Glutamatergic neuron (in vitro differentiated cells): ENCODE measurements at regions not wholly inside any gene's neighbourhood (a gene's known extent, or its start where the extent isn't known, plus 50 kb on each side); places are given as distances from the start of the nearest gene placed in this dataset.
"Not testable (repeated sequence)": the region's sequence is repeated elsewhere in the genome, so short reads cannot be mapped to it uniquely, and the experiment has no call there.

ENCODE experiments used
- DNase-seq: peaks from one replicate; pipeline ENCODE4 v3.0.0; 2022
- H3K27ac Mint-ChIP-seq: one replicate; pipeline ENCODE4 v1.8.0; 2020; ENCODE audit warnings: mild to moderate bottlenecking, mixed read lengths, inconsistent platforms; ENCODE audit not compliant: unreplicated experiment
- H3K27me3 Mint-ChIP-seq: one replicate; pipeline ENCODE4 v1.8.0; 2020; ENCODE audit warnings: mild to moderate bottlenecking, moderate library complexity, mixed read lengths, inconsistent platforms; ENCODE audit not compliant: unreplicated experiment
- H3K36me3 Mint-ChIP-seq: one replicate; pipeline ENCODE4 v1.8.0; 2020; ENCODE audit warnings: mild to moderate bottlenecking, mixed read lengths, inconsistent platforms; ENCODE audit not compliant: unreplicated experiment
- H3K4me1 Mint-ChIP-seq: one replicate; pipeline ENCODE4 v1.8.0; 2020; ENCODE audit warnings: mild to moderate bottlenecking, low read depth, mixed read lengths, inconsistent platforms; ENCODE audit not compliant: unreplicated experiment
- H3K4me3 Mint-ChIP-seq: one replicate; pipeline ENCODE4 v1.8.0; 2020; ENCODE audit warnings: mild to moderate bottlenecking, mixed read lengths, inconsistent platforms; ENCODE audit not compliant: unreplicated experiment
- H3K9me3 Mint-ChIP-seq: one replicate; pipeline ENCODE4 v1.8.0; 2020; ENCODE audit warnings: mild to moderate bottlenecking, moderate library complexity, mixed read lengths, inconsistent platforms; ENCODE audit not compliant: unreplicated experiment
- CTCF ChIP-seq: fragments of 200-600 bp; sonication (generic); IDR thresholded peaks from one replicate; pipeline ENCODE4 v1.5.0; 2021; ENCODE audit not compliant: partially characterized antibody, unreplicated experiment

- peaks cover 23% of the 10 kb centered on the region for H3K27me3 Mint-ChIP-seq
- peak overlapping the region; percentile 86 for H3K4me3 Mint-ChIP-seq
- peaks cover 5% of the 10 kb centered on the region for H3K36me3 Mint-ChIP-seq
These were observed 95.7 kb upstream of the SVIL start for GRCh38 chr10:29730458-29730857.

DNA sequence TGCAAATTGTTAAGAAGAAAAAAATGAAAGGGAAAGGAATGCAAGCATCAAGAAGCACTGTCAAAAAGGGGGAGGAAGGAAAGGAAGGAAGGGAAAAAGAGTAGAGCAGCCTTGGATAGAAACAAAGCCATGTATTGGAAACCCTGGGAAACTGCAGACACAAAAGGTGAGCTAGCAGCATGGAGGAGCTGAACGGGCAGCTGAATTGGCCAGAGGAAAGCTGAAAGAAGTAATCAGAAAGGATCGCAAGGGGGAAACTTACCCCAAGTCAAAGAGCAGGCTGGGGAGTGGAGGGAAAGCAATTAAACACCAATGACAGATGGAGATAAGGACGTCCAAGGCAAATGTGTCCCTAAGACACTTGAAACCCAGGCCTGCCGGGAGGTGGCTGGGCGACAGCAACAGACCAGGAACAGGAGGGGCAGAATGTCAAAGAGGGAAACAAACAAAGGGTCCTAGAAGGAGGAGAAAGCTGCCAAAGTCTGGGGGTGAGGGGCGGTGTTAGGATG, 93.8 kb upstream of the SVIL start:
- Mint-ChIP-seq H3K9me3 (peaks cover 24% of the 10 kb centered on the region), H3K4me1 (peaks cover 47% of the 10 kb centered on the region), H3K36me3 (peaks cover 5% of the 10 kb centered on the region), H3K27ac (peak overlapping the region; percentile 99), H3K4me3 (peak overlapping the region; percentile 84), H3K27me3 (peaks cover 19% of the 10 kb centered on the region)
- no peak for TF ChIP-seq CTCF
- DNase-seq: peak; percentile 39

More at GRCh38 chr10:29730458-29730857, 95.7 kb upstream of the SVIL start:
- peaks cover 27% of the 10 kb centered on the region for H3K9me3 Mint-ChIP-seq
- peak overlapping the region; percentile 96 for H3K27ac Mint-ChIP-seq
- peaks cover 42% of the 10 kb centered on the region for H3K4me1 Mint-ChIP-seq
- DNase-seq: no peak
- no peak for TF ChIP-seq CTCF

GRCh38 chr10:29725927-29726326, 91.2 kb upstream of the SVIL start:
- peaks cover 13% of the 10 kb centered on the region for H3K27me3 Mint-ChIP-seq
- H3K9me3 Mint-ChIP-seq: peaks cover 15% of the 10 kb centered on the region
- H3K4me1 Mint-ChIP-seq: peaks cover 35% of the 10 kb centered on the region
- DNase-seq, H3K36me3 Mint-ChIP-seq, H3K27ac Mint-ChIP-seq, H3K4me3 Mint-ChIP-seq: not testable (repeated sequence)

DNA sequence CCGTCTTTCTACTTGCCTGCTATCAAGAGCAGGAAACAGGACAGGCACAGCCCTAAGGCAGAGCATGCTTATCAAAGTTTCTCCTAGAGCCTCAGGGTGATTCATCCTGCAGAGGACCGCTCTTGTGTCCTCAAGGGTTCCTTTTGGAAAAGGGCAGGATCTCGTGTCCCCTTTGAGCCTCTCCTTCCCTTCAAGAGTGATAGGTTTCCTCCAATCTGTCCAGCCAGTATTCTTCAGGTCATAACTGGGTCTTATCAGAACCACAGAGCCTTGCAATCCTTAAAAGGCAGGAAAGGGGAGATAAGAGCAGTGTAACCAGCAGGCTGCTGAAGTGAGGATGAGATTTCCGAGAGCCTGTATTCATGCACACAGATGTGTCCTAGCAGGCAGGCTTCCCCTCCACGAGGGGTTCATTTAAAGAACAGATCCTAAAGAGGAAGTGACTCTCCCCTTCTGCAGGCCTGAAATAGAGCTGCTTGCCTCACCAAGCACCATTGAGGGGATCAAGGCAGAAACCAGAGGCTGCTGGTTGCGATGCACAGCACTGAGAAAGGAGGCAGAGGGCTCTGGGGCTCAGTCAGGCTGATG, 90.5 kb upstream of the SVIL start:
- H3K9me3 Mint-ChIP-seq: peaks cover 17% of the 10 kb centered on the region
- peak overlapping the region; percentile 67 for H3K4me3 Mint-ChIP-seq
- peaks cover 5% of the 10 kb centered on the region for H3K36me3 Mint-ChIP-seq
- peak overlapping the region; percentile 91 for H3K27ac Mint-ChIP-seq
- TF ChIP-seq CTCF: no peak
- H3K27me3 Mint-ChIP-seq: peaks cover 13% of the 10 kb centered on the region
- peaks cover 30% of the 10 kb centered on the region for H3K4me1 Mint-ChIP-seq
- DNase-seq: no peak

DNA sequence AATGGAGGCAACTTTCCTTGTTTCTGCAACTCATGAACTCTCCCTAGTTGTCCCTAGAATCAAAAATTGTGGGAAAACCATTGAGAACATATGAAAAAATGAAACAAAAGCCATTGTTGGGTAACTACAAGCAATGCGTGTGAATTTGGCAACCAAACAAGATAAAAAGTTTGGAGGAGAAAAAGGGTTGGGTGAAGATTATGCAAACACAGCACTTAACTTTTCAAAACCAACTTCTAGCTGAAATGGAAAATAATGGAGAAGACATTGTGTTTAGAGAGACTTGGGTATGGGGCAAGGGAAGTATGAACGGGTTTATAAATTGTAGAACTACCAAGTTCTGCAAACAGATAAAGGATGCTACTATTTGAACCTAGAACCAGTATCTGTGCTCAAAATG, 89.0 kb upstream of the SVIL start:
- peaks cover 7% of the 10 kb centered on the region for H3K27me3 Mint-ChIP-seq
- H3K9me3 Mint-ChIP-seq: peaks cover 13% of the 10 kb centered on the region
- DNase-seq: no peak
- no peak overlapping the region for H3K27ac Mint-ChIP-seq
- no peak overlapping the region for H3K4me3 Mint-ChIP-seq
- peaks cover 8% of the 10 kb centered on the region for H3K36me3 Mint-ChIP-seq
- TF ChIP-seq CTCF: no peak
- peaks cover 23% of the 10 kb centered on the region for H3K4me1 Mint-ChIP-seq
